HFF-Myc (cell line): ENCODE measurements at regions not wholly inside any gene's neighbourhood (a gene's known extent, or its start where the extent isn't known, plus 50 kb on each side); places are given as distances from the start of the nearest gene placed in this dataset.

Experiments
- DNase-seq: peaks from one replicate; pipeline ENCODE4 v3.0.0-alpha.2; 2011; ENCODE audit warnings: low read depth; ENCODE audit errors: extremely low read depth
- H3K4me3 ChIP-seq: replicated peaks from 2 replicates; pipeline ENCODE4 v1.5.1; 2011; ENCODE audit warnings: low read depth, mild to moderate bottlenecking, control low read depth, low read length
- TF ChIP-seq, protein P1 (sequence below): IDR thresholded peaks from 2 replicates; pipeline ENCODE4 v1.5.1; 2012; ENCODE audit warnings: mild to moderate bottlenecking, low read depth, low read length, control low read depth; ENCODE audit errors: missing control alignments

DNA sequence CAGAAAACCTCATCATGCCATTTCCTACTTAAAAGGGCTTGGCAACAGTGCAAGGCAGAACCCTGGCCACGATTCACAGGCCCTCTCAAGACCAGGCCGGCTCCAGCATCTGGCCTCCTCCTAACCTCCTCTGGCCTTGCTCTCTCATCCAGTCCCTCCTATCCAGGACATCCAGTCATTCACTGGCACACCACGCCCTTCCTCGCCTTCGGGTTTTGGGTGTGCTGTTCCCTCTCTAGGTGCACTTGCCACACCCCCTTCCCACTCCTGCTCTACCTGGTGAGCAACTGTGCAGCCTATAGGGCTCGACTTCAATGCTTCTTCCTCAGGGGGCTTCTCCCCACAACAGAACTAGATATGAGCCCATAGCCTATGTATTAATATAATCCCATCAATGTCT lies 317.1 kb downstream of the ARRDC4 start:
- DNase-seq: no peak
- H3K4me3 ChIP-seq: no peak overlapping the region
- TF ChIP-seq, protein P1, sequence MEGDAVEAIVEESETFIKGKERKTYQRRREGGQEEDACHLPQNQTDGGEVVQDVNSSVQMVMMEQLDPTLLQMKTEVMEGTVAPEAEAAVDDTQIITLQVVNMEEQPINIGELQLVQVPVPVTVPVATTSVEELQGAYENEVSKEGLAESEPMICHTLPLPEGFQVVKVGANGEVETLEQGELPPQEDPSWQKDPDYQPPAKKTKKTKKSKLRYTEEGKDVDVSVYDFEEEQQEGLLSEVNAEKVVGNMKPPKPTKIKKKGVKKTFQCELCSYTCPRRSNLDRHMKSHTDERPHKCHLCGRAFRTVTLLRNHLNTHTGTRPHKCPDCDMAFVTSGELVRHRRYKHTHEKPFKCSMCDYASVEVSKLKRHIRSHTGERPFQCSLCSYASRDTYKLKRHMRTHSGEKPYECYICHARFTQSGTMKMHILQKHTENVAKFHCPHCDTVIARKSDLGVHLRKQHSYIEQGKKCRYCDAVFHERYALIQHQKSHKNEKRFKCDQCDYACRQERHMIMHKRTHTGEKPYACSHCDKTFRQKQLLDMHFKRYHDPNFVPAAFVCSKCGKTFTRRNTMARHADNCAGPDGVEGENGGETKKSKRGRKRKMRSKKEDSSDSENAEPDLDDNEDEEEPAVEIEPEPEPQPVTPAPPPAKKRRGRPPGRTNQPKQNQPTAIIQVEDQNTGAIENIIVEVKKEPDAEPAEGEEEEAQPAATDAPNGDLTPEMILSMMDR: no peak

DNA sequence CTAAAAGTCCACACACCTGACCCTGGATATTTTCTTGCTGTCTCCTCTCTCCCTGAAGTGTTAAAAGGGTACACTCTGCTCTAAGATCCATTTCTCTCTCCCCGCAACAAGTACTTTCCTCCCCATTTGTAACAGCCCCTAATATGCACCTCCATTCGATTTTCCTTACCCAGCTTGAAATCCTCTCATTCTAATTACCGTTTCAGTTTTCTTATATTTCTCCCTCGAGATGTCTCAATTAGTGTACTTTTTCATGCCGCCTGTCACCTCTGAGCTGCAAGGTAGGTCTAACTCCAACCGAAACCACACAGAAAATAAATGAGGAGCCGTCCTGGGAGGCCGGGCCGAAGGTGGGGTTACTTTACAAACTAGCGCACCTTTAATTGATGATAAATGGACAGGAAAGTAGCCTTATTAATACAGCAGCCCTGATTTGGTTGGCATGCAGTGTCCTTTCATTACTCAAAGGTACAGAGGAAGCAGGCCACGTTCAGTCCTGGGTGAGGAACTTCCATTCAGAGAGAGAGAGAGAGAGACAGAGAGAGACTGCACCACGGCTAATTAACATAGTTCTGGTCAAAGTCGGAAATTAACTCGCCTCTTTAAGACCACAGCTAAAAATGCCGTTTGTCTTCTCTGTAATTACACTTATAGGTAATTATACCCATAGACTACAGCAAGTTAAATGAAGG lies 319.9 kb downstream of the ARRDC4 start:
- TF ChIP-seq, protein P1: no peak
- H3K4me3 ChIP-seq: no peak overlapping the region
- no peak for DNase-seq

DNA sequence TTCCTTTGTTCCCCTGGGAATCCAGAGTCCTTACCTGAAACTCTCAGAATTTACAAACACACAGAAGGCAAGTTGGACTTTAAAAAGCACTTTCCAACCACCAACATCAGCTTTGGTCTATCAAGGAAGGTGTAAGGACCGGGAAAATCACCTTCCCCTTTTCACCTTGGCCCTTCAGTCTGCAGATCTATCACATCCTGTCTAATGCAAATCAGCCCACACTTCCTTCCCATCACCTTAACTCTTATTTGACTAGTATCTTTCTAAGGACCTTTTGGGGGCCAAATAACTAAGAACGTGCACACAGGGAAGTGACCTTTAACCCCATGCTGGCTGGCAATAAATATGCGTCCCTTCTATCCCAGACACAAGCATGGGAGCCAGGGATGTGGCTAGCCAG lies 320.6 kb downstream of the ARRDC4 start:
- TF ChIP-seq, protein P1: no peak
- no peak overlapping the region for H3K4me3 ChIP-seq
- DNase-seq: no peak

DNA sequence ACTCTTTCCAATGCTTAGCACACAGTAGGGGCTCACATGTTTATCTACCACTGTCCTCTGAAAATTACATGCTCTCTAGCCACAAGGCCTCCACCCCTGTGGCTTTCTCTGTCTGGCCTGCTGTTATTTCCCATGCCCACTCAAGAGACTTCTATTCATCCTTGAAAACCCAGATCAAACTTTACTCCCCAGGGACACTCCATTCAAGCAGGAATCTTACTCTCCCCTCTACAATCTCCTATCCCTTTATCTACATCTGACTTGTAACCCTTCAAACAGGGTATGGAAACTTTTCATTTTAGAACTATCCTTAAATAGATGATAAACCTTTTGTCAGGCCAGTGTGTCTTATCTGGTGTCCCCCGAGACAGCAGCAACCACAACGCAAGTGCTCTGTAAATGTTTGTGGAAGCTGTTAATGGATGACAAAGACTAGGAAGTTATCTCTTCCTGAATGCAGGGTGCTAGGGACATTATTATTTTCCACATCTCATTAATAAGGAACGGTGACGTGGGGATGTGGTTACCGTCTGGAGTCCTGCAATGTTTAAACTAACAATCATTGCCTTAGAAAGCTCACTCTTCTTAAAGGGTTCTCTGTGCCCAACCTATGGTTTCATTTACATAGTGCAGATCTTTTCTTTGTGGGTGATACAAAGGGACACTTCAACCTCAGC lies 322.3 kb downstream of the ARRDC4 start:
- DNase-seq: no peak
- TF ChIP-seq, protein P1: no peak
- H3K4me3 ChIP-seq: no peak overlapping the region

DNA sequence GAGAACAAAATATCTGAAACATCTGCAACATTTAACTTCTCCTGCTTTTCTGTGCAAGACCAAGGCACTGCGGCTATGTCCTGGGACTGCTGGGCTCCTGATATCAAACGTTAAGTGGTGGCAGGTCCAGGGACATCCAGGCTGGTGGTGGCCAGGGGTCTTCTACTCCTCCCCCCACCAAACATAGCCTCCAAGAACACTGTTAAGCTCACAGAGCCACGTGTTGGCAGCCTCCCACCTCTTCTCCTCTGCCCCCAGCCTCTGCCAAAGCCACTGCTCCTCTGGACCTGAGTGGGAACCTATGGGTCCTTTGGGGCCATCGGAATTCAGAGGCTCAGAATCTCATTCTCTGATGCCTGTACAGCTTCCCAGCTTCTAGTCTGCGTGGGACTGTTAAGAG lies 325.7 kb downstream of the ARRDC4 start:
- TF ChIP-seq, protein P1: no peak
- H3K4me3 ChIP-seq: no peak overlapping the region
- DNase-seq: no peak

DNA sequence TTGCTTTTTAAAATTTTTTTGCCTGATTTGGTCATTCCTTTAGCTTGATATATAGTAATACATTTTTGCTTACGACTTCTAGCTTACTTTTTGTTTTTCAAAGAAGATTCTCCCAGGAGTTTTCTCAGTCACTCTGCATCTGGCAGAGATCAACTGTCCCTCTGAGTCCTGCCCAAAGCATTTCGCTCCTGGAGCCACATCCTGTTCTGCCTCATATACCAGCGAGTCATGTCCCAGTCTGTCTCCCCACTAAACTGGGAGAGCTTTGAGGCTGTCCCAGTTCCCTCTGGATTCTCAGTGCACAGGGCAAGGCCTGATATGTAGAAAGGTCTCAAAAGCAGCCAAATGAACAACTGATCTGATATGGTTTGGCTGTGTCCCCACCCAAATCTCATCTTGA lies 326.3 kb downstream of the ARRDC4 start:
- no peak overlapping the region for H3K4me3 ChIP-seq
- TF ChIP-seq, protein P1: no peak
- DNase-seq: no peak
